ENCODE measurements at regions not wholly inside any gene's neighbourhood (a gene's known extent, or its start where the extent isn't known, plus 50 kb on each side); places are given as distances from the start of the nearest gene placed in this dataset.
"Not testable (repeated sequence)": the region's sequence is repeated elsewhere in the genome, so short reads cannot be mapped to it uniquely, and the experiment has no call there.

GRCh38 chr12:86383759-86384158, 127.6 kb upstream of the MGAT4C start:
- not testable (repeated sequence) for H3K4me1 Mint-ChIP-seq, H3K4me3 Mint-ChIP-seq, H3K27me3 Mint-ChIP-seq, DNase-seq, H3K27ac Mint-ChIP-seq, ATAC-seq
- H3K9me3 Mint-ChIP-seq: peaks cover 9 to 27% of the 10 kb centered on the region in 2 donors

DNA sequence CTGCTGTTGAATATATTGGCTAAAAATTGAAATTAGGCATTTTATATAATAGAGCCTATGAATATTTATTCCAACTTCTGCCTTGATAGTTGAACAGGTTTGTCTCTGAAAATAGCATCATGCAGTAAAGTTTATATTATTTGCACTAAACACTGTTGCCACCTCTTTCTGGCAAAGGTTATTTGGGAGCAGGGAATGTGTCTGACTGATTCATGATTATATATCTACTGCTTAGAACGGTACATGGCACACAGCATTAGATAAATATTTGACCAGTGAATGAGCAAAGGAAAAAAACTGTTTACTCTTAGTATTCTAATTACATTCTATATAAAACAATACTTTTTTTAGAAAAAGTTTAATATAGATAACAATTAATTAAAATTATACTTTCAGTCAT, 123.1 kb upstream of the MGAT4C start:
- ATAC-seq (no peak), DNase-seq (no peak)
- Mint-ChIP-seq H3K27me3 (no peaks in the 10 kb centered on the region), H3K27ac (no peak overlapping the region), H3K4me1 (no peaks in the 10 kb centered on the region), H3K9me3 (peaks cover 9 to 22% of the 10 kb centered on the region in 2 donors), H3K4me3 (no peak overlapping the region)

GRCh38 chr12:86376052-86376451, 119.9 kb upstream of the MGAT4C start:
- DNase-seq (no peak), ATAC-seq (no peak)
- no peak overlapping the region for H3K4me3 Mint-ChIP-seq
- H3K27ac Mint-ChIP-seq: no peak overlapping the region
- no peaks in the 10 kb centered on the region for H3K27me3 Mint-ChIP-seq
- no peaks in the 10 kb centered on the region for H3K4me1 Mint-ChIP-seq
- no peaks in the 10 kb centered on the region for H3K9me3 Mint-ChIP-seq

GRCh38 chr12:86373813-86374212, 117.6 kb upstream of the MGAT4C start:
- DNase-seq: no peak
- Mint-ChIP-seq H3K9me3 (peaks cover 0 to under 1% of the 10 kb centered on the region in 2 donors), H3K4me1 (no peaks in the 10 kb centered on the region), H3K27me3 (no peaks in the 10 kb centered on the region), H3K27ac (no peak overlapping the region), H3K4me3 (no peak overlapping the region)
- no peak for ATAC-seq

GRCh38 chr12:86367137-86367536, 110.9 kb upstream of the MGAT4C start:
- no peak overlapping the region for H3K4me3 Mint-ChIP-seq
- no peaks in the 10 kb centered on the region for H3K27me3 Mint-ChIP-seq
- H3K9me3 Mint-ChIP-seq: peaks cover 0 to 7% of the 10 kb centered on the region in 2 donors
- ATAC-seq: no peak
- H3K27ac Mint-ChIP-seq: no peak overlapping the region
- H3K4me1 Mint-ChIP-seq: no peaks in the 10 kb centered on the region
- no peak for DNase-seq

GRCh38 chr12:86349196-86349595, 93.0 kb upstream of the MGAT4C start:
- DNase-seq (no peak), ATAC-seq (no peak)
- no peak overlapping the region for H3K4me3 Mint-ChIP-seq
- H3K27me3 Mint-ChIP-seq: no peaks in the 10 kb centered on the region
- no peaks in the 10 kb centered on the region for H3K4me1 Mint-ChIP-seq
- no peak overlapping the region for H3K27ac Mint-ChIP-seq
- peaks cover 0 to 7% of the 10 kb centered on the region in 2 donors for H3K9me3 Mint-ChIP-seq

GRCh38 chr12:86333955-86334522, 77.8 kb upstream of the MGAT4C start:
- peaks cover 0 to 17% of the 10 kb centered on the region in 2 donors for H3K9me3 Mint-ChIP-seq
- H3K4me3 Mint-ChIP-seq: no peak overlapping the region
- H3K27ac Mint-ChIP-seq: no peak overlapping the region
- no peak for DNase-seq
- no peaks in the 10 kb centered on the region for H3K27me3 Mint-ChIP-seq
- no peaks in the 10 kb centered on the region for H3K4me1 Mint-ChIP-seq
- ATAC-seq: no peak

GRCh38 chr12:86331457-86331856, 75.3 kb upstream of the MGAT4C start:
- H3K4me3 Mint-ChIP-seq: no peak overlapping the region
- DNase-seq (no peak), ATAC-seq (no peak)
- no peaks in the 10 kb centered on the region for H3K27me3 Mint-ChIP-seq
- no peak overlapping the region for H3K27ac Mint-ChIP-seq
- H3K9me3 Mint-ChIP-seq: peaks cover 0 to 15% of the 10 kb centered on the region in 2 donors
- no peaks in the 10 kb centered on the region for H3K4me1 Mint-ChIP-seq

DNA sequence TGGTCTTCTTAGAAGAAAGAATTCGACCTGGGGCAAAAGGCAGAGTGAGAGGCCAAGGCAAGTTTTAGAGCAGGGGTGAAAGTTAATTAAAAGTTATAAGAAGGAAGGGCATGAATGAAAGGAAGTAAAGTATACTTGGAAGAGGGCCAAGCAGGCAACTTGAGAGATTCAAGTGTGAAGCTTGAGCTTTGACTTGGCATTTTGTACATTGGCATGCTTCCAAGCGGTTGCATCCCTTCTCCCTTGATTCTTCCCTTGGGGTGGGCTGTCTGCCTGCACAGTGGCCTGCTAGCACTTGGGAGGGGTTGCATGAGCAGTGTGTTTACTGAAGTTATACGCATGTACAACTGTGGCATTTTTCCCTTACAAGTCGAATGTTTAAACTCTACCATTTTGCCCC, 74.8 kb upstream of the MGAT4C start:
- H3K4me1 Mint-ChIP-seq: no peaks in the 10 kb centered on the region

DNA sequence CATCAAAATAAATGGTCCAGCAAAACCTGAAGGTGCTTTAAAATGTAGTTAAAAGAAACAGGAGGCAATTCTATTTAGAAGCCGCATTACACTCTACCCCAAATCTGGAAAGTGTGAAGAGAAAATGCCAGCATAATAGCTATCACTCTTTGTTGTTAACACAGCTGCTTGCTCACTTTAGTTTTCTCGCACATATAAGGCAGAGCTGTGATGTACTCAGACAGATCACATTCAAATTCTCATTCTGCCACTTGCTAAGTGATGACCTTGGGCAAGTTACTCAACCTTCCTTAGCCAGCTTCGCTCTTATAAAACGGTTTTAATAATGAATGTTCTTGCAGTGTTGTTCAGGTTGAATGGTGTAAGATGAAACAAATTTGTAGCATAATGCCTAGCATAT, 56.0 kb upstream of the MGAT4C start:
- ATAC-seq (no peak), DNase-seq (no peak)
- Mint-ChIP-seq H3K4me3 (no peak overlapping the region), H3K9me3 (peaks cover 0 to 7% of the 10 kb centered on the region in 2 donors), H3K4me1 (no peaks in the 10 kb centered on the region), H3K27me3 (no peaks in the 10 kb centered on the region), H3K27ac (no peak overlapping the region)

More for the DNA sequence above, 74.8 kb upstream of the MGAT4C start:
- Mint-ChIP-seq H3K27me3 (no peaks in the 10 kb centered on the region), H3K9me3 (peaks cover 0 to 11% of the 10 kb centered on the region in 2 donors), H3K27ac (no peak overlapping the region), H3K4me3 (no peak overlapping the region)
- ATAC-seq (no peak), DNase-seq (no peak)
